Esophagus muscularis mucosa (tissue), 4 donors: ENCODE measurements at regions not wholly inside any gene's neighbourhood (a gene's known extent, or its start where the extent isn't known, plus 50 kb on each side); places are given as distances from the start of the nearest gene placed in this dataset.

ENCODE experiments used
- DNase-seq: peaks from one replicate; pipeline ENCODE4 v3.0.0-alpha.2; 2017; ENCODE audit errors: extremely low spot score
- H3K27ac ChIP-seq, 4 donors: fragments of 200-600 bp; sonication (generic); replicated peaks in 1 of 4; 1 replicate in 3 of 4; 2 replicates in 1 of 4; pipeline ENCODE4 v1.5.1; 2016 to 2019; ENCODE audit warnings: mild to moderate bottlenecking in 1 of 4
- H3K27me3 ChIP-seq, 4 donors: fragments of 200-600 bp; sonication (generic); one replicate each; pipeline versions ENCODE4 v1.5.1 to v1.6.0; 2016 to 2019
- H3K36me3 ChIP-seq, 4 donors: fragments of 200-600 bp; sonication (generic); one replicate each; pipeline ENCODE4 v1.5.1; 2016 to 2019
- H3K4me1 ChIP-seq, 4 donors: fragments of 200-600 bp; sonication (generic); one replicate each; pipeline ENCODE4 v1.5.1; 2016 to 2019
- H3K4me3 ChIP-seq, 4 donors: fragments of 200-600 bp; sonication (generic); 1 replicate in 2 of 4; 2 replicates in 2 of 4; pipeline ENCODE4 v1.5.1; 2016 to 2019; ENCODE audit warnings: mild to moderate bottlenecking in 4 of 4, moderate library complexity in 1 of 4
- H3K9me3 ChIP-seq, 4 donors: fragments of 200-600 bp; sonication (generic); 1 replicate in 3 of 4; 2 replicates in 1 of 4; pipeline ENCODE4 v1.5.1; 2016 to 2019
- CTCF ChIP-seq, 3 experiments: fragments of 200-600 bp in 2 of 3; fragments of 450-650 bp in 1 of 3; sonication (generic) in 2 of 3; IDR thresholded peaks; one replicate each; pipeline ENCODE4 v1.5.1; 2017 to 2019; ENCODE audit warnings: antibody characterized with exemption in 3 of 3, mild to moderate bottlenecking in 2 of 3, moderate library complexity in 1 of 3
- EP300 ChIP-seq: sonication (generic); formaldehyde crosslinking; IDR thresholded peaks from one replicate; pipeline ENCODE4 v1.6.1; 2017; ENCODE audit warnings: antibody characterized with exemption
- POLR2A ChIP-seq: fragments of 450-650 bp; IDR thresholded peaks from one replicate; pipeline ENCODE4 v1.6.1; 2017; ENCODE audit warnings: antibody characterized with exemption, moderate library complexity, mild to moderate bottlenecking, low read depth
- POLR2AphosphoS5 ChIP-seq, 2 donors: sonication (generic); formaldehyde crosslinking; IDR thresholded peaks; one replicate each; pipeline ENCODE4 v1.6.1; 2017; ENCODE audit warnings: antibody characterized with exemption in 2 of 2
- WGBS: methylation state at CpG from one replicate; pipeline ENCODE4 v1.1.5; 2018; 5-methylcytosine and 5-hydroxymethylcytosine counted together
- intact Hi-C: fragments of 100-400 bp; cut with DNase I; formaldehyde crosslinking; loops from one replicate; pipeline ENCODE4 v1.15.1; 2023

- no peak for TF ChIP-seq EP300
- no peak for TF ChIP-seq CTCF (IDR thresholded peaks at IDR 0.05)
- TF ChIP-seq POLR2A: no peak
- TF ChIP-seq POLR2AphosphoS5 (IDR thresholded peaks at IDR 0.05): no peak
- H3K4me3 ChIP-seq: no peak overlapping the region
- H3K36me3 ChIP-seq: no peaks in the 10 kb centered on the region
- intact Hi-C loops: no loop called here
- H3K27ac ChIP-seq: no peak overlapping the region
- H3K27me3 ChIP-seq: no peaks in the 10 kb centered on the region
- DNase-seq: no peak
- WGBS: 90% methylated on average over 4 of the region's 4 CpGs
- H3K4me1 ChIP-seq: no peaks in the 10 kb centered on the region
- H3K9me3 ChIP-seq: no peaks in the 10 kb centered on the region
Measured at GRCh38 chr2:122077771-122078170, 322.3 kb downstream of the TSN start.

- Histone ChIP-seq H3K27me3 (no peaks in the 10 kb centered on the region), H3K4me1 (no peaks in the 10 kb centered on the region), H3K36me3 (no peaks in the 10 kb centered on the region), H3K9me3 (no peaks in the 10 kb centered on the region), H3K27ac (no peak overlapping the region), H3K4me3 (no peak overlapping the region)
- intact Hi-C loops: no loop called here
- peak; percentile 78 for DNase-seq
- 76% methylated on average over 3 of the region's 3 CpGs for WGBS
- TF ChIP-seq CTCF (IDR thresholded peaks at IDR 0.05) (no peak), EP300 (no peak), POLR2AphosphoS5 (IDR thresholded peaks at IDR 0.05) (no peak), POLR2A (no peak)
Measured at GRCh38 chr2:122078451-122078850, 323.0 kb downstream of the TSN start.

- H3K36me3 ChIP-seq: no peaks in the 10 kb centered on the region
Measured at GRCh38 chr2:122079844-122080243, 324.4 kb downstream of the TSN start.

GRCh38 chr2:122080316-122080715, 324.9 kb downstream of the TSN start:
- Histone ChIP-seq H3K27me3 (no peaks in the 10 kb centered on the region), H3K4me3 (no peak overlapping the region), H3K27ac (no peak overlapping the region), H3K9me3 (no peaks in the 10 kb centered on the region), H3K36me3 (no peaks in the 10 kb centered on the region), H3K4me1 (no peaks in the 10 kb centered on the region)
- TF ChIP-seq POLR2AphosphoS5 (IDR thresholded peaks at IDR 0.05): no peak
- no peak for TF ChIP-seq POLR2A
- TF ChIP-seq CTCF (IDR thresholded peaks at IDR 0.05): no peak
- intact Hi-C loops: no loop called here
- 88% methylated on average over 4 of the region's 4 CpGs for WGBS
- no peak for DNase-seq

More at GRCh38 chr2:122079844-122080243, 324.4 kb downstream of the TSN start:
- peak; percentile 89 for DNase-seq
- Histone ChIP-seq H3K9me3 (no peaks in the 10 kb centered on the region), H3K4me1 (no peaks in the 10 kb centered on the region), H3K4me3 (no peak overlapping the region), H3K27ac (no peak overlapping the region), H3K27me3 (no peaks in the 10 kb centered on the region)
- no peak for TF ChIP-seq CTCF (IDR thresholded peaks at IDR 0.05)
- no peak for TF ChIP-seq EP300
- TF ChIP-seq POLR2A: no peak
- no peak for TF ChIP-seq POLR2AphosphoS5 (IDR thresholded peaks at IDR 0.05)
- intact Hi-C loops: no loop called here
- WGBS: 80% methylated on average over 3 of the region's 3 CpGs

- no peaks in the 10 kb centered on the region for H3K4me1 ChIP-seq
- H3K27me3 ChIP-seq: no peaks in the 10 kb centered on the region
- H3K9me3 ChIP-seq: no peaks in the 10 kb centered on the region
- TF ChIP-seq EP300: no peak
- no peak for TF ChIP-seq CTCF (IDR thresholded peaks at IDR 0.05)
- intact Hi-C loops: no loop called here
- WGBS: 43% methylated on average over 2 of the region's 2 CpGs
- H3K36me3 ChIP-seq: no peaks in the 10 kb centered on the region
- H3K27ac ChIP-seq: no peak overlapping the region
- no peak for DNase-seq
- no peak overlapping the region for H3K4me3 ChIP-seq
Measured at GRCh38 chr2:122080871-122081270, 325.4 kb downstream of the TSN start.
